GM23338 (cell line): ENCODE measurements at regions not wholly inside any gene's neighbourhood (a gene's known extent, or its start where the extent isn't known, plus 50 kb on each side); places are given as distances from the start of the nearest gene placed in this dataset.

Experiments
- ATAC-seq: fragments of 200-7000 bp; cut with Tn5 transposase; 3 replicates; pipeline ENCODE4 v1.9.1; 2020
- DNase-seq: peaks from one replicate; pipeline ENCODE4 v3.0.0-alpha.2; 2015; ENCODE audit warnings: low spot score
- H2AFZ ChIP-seq: fragments of 200-600 bp; sonication (generic); 2 replicates; pipeline ENCODE4 v1.8.0; 2016; ENCODE audit warnings: antibody characterized with exemption, mild to moderate bottlenecking, moderate library complexity
- H3F3A ChIP-seq: fragments of 200-600 bp; sonication (generic); replicated peaks from 2 replicates; pipeline ENCODE4 v1.8.0; 2017; ENCODE audit warnings: antibody characterized with exemption, mixed run types, low read depth
- H3K27ac ChIP-seq: fragments of 200-600 bp; sonication (generic); 2 replicates; pipeline ENCODE4 v1.6.1; 2016; ENCODE audit warnings: low read depth
- H3K27me3 ChIP-seq: fragments of 200-600 bp; sonication (generic); 2 replicates; pipeline ENCODE4 v1.8.0; 2016; ENCODE audit warnings: mild to moderate bottlenecking, mixed run types, moderate library complexity; ENCODE audit not compliant: insufficient read depth
- H3K36me3 ChIP-seq: fragments of 200-600 bp; sonication (generic); 2 replicates; pipeline ENCODE4 v1.8.0; 2016; ENCODE audit warnings: mild to moderate bottlenecking; ENCODE audit not compliant: insufficient read depth
- H3K4me1 ChIP-seq: fragments of 200-600 bp; sonication (generic); 2 replicates; pipeline ENCODE4 v1.8.0; 2016; ENCODE audit warnings: mild to moderate bottlenecking, moderate library complexity; ENCODE audit not compliant: insufficient read depth
- H3K4me2 ChIP-seq: fragments of 200-600 bp; sonication (generic); 2 replicates; pipeline ENCODE4 v1.7.1; 2017; ENCODE audit warnings: mixed run types
- H3K4me3 ChIP-seq: fragments of 200-600 bp; sonication (generic); 2 replicates; pipeline ENCODE4 v1.6.1; 2016; ENCODE audit warnings: mixed run types
- H3K79me2 ChIP-seq: fragments of 200-600 bp; sonication (generic); replicated peaks from 2 replicates; pipeline ENCODE4 v1.8.0; 2017; ENCODE audit warnings: mild to moderate bottlenecking; ENCODE audit not compliant: insufficient read depth
- H3K9me2 ChIP-seq: fragments of 200-600 bp; sonication (generic); 2 replicates; pipeline ENCODE4 v1.8.0; 2017; ENCODE audit not compliant: insufficient read depth
- H4K20me1 ChIP-seq: fragments of 200-600 bp; sonication (generic); replicated peaks from 2 replicates; pipeline ENCODE4 v1.8.0; 2017; ENCODE audit warnings: mild to moderate bottlenecking; ENCODE audit not compliant: insufficient read depth
- H3K27ac Mint-ChIP-seq: 2 replicates; pipeline ENCODE4 v1.8.0; 2020; ENCODE audit warnings: inconsistent platforms, mild to moderate bottlenecking, moderate library complexity, mixed read lengths
- H3K27me3 Mint-ChIP-seq: 3 replicates; pipeline ENCODE4 v1.8.0; 2022; ENCODE audit warnings: low read depth, mild to moderate bottlenecking, moderate library complexity, mixed read lengths, inconsistent platforms; ENCODE audit not compliant: insufficient read depth, poor library complexity
- H3K36me3 Mint-ChIP-seq: 3 replicates; pipeline ENCODE4 v1.8.0; 2021; ENCODE audit warnings: low read depth, mild to moderate bottlenecking, inconsistent platforms, moderate library complexity, mixed read lengths
- H3K4me1 Mint-ChIP-seq: 3 replicates; pipeline ENCODE4 v1.8.0; 2020; ENCODE audit warnings: mild to moderate bottlenecking, inconsistent platforms, mixed read lengths
- H3K4me3 Mint-ChIP-seq: 3 replicates; pipeline ENCODE4 v1.8.0; 2021; ENCODE audit warnings: moderate library complexity, mild to moderate bottlenecking, inconsistent platforms, mixed read lengths
- H3K9me3 Mint-ChIP-seq: 3 replicates; pipeline ENCODE4 v1.8.0; 2020; ENCODE audit warnings: moderate library complexity, mild to moderate bottlenecking, inconsistent platforms, mixed read lengths
- CREB1 ChIP-seq: fragments of 250-450 bp; sonication (Bioruptor Pico); IDR thresholded peaks from 2 replicates; pipeline ENCODE4 v1.5.0; 2020; ENCODE audit warnings: low read depth, mild to moderate bottlenecking, moderate library complexity
- CTCF ChIP-seq, 2 experiments: fragments of 200-600 bp in 1 of 2; sonication (generic) in 1 of 2; conservative IDR thresholded peaks; 2 replicates each; pipeline versions ENCODE4 v1.5.1 to v1.6.1; 2016 to 2017; ENCODE audit warnings: antibody characterized with exemption in 2 of 2, low read depth in 2 of 2, mild to moderate bottlenecking in 2 of 2, moderate library complexity in 1 of 2
- ETS1 ChIP-seq: IDR thresholded peaks from 2 replicates; pipeline ENCODE4 v1.6.1; 2016; ENCODE audit warnings: antibody characterized with exemption
- EZH2 ChIP-seq: fragments of 200-600 bp; sonication (generic); IDR thresholded peaks from one replicate; pipeline ENCODE4 v1.8.0; 2017; ENCODE audit warnings: antibody characterized with exemption, mild to moderate bottlenecking, low read depth; ENCODE audit not compliant: unreplicated experiment
- EZH2phosphoT487 ChIP-seq: fragments of 200-600 bp; sonication (generic); IDR thresholded peaks from one replicate; pipeline ENCODE4 v1.8.1; 2018; ENCODE audit warnings: antibody characterized with exemption; ENCODE audit not compliant: unreplicated experiment
- JUNB ChIP-seq: IDR thresholded peaks from one replicate; pipeline ENCODE4 v1.6.1; 2016; ENCODE audit warnings: antibody characterized with exemption; ENCODE audit not compliant: unreplicated experiment
- NANOG ChIP-seq: IDR thresholded peaks from 2 replicates; pipeline ENCODE4 v1.6.1; 2016; ENCODE audit warnings: antibody characterized with exemption, borderline replicate concordance
- POLR2AphosphoS5 ChIP-seq: IDR thresholded peaks from 2 replicates; pipeline ENCODE4 v1.6.1; 2016; ENCODE audit warnings: antibody characterized with exemption, low read depth
- REST ChIP-seq: IDR thresholded peaks from one replicate; pipeline ENCODE4 v1.6.1; 2018; ENCODE audit warnings: antibody characterized with exemption; ENCODE audit not compliant: unreplicated experiment
- STAT1 ChIP-seq: IDR thresholded peaks from one replicate; pipeline ENCODE4 v1.6.1; 2016; ENCODE audit warnings: antibody characterized with exemption; ENCODE audit not compliant: unreplicated experiment
- ZNF114 ChIP-seq: fragments of 250-450 bp; sonication (Bioruptor Pico); IDR thresholded peaks from 2 replicates; pipeline ENCODE4 v1.5.0; 2020; ENCODE audit warnings: mild to moderate bottlenecking, moderate library complexity
- ZNF331 ChIP-seq: fragments of 250-450 bp; sonication (Bioruptor Pico); IDR thresholded peaks from 2 replicates; pipeline ENCODE4 v1.5.0; 2020; ENCODE audit warnings: low read depth, mild to moderate bottlenecking, moderate library complexity
- ZNF462 ChIP-seq: fragments of 250-450 bp; sonication (Bioruptor Pico); IDR thresholded peaks from 2 replicates; pipeline ENCODE4 v1.5.0; 2020; ENCODE audit warnings: mild to moderate bottlenecking, moderate library complexity

- no peaks in the 10 kb centered on the region for H3K9me2 ChIP-seq
- no peak overlapping the region for H3K27ac ChIP-seq
- no peaks in the 10 kb centered on the region for H3K9me3 Mint-ChIP-seq
- ATAC-seq (no peak), DNase-seq (no peak)
- H3K4me1 ChIP-seq = peaks cover 42% of the 10 kb centered on the region
- no peak overlapping the region for H2AFZ ChIP-seq
- H3K4me3 Mint-ChIP-seq = no peak overlapping the region
- no peaks in the 10 kb centered on the region for H3K36me3 ChIP-seq
- no peaks in the 10 kb centered on the region for H3F3A ChIP-seq
- H3K27me3 Mint-ChIP-seq = peaks cover 23% of the 10 kb centered on the region
- H3K27me3 ChIP-seq = peaks cover 27% of the 10 kb centered on the region
- peaks cover 58% of the 10 kb centered on the region for H3K4me1 Mint-ChIP-seq
- no peak overlapping the region for H3K27ac Mint-ChIP-seq
- no peak overlapping the region for H3K4me2 ChIP-seq
- H3K79me2 ChIP-seq = no peaks in the 10 kb centered on the region
- H3K36me3 Mint-ChIP-seq = no peaks in the 10 kb centered on the region
- TF ChIP-seq ETS1 (no peak), JUNB (no peak), EZH2phosphoT487 (no peak), ZNF462 (CRISPR knock-in tag) (no peak), REST (no peak), POLR2AphosphoS5 (no peak), ZNF114 (CRISPR knock-in tag) (no peak), CREB1 (CRISPR knock-in tag) (no peak), NANOG (no peak), EZH2 (no peak), ZNF331 (no peak), CTCF (conservative IDR thresholded peaks at IDR 0.05; ENCODE audit: low read depth in 2 of 2) (no peak), STAT1 (no peak)
- H4K20me1 ChIP-seq = no peaks in the 10 kb centered on the region
- no peak overlapping the region for H3K4me3 ChIP-seq
Measured at GRCh38 chr3:182138393-182138792, 426.7 kb downstream of the SOX2 start.
